Lung (tissue), 11 donors: ENCODE measurements at regions not wholly inside any gene's neighbourhood (a gene's known extent, or its start where the extent isn't known, plus 50 kb on each side); places are given as distances from the start of the nearest gene placed in this dataset.

Experiments
- ATAC-seq: fragments of 200-7000 bp; cut with Tn5 transposase; one replicate; pipeline ENCODE4 v1.9.1; 2020; ENCODE audit warnings: moderate number of reproducible peaks; ENCODE audit not compliant: insufficient read depth, low FRiP score
- DNase-seq, 3 donors: peaks; one replicate each; pipeline ENCODE4 v3.0.0-alpha.2; 2013 to 2017
- H3K27ac ChIP-seq, 2 donors: one replicate each; pipeline ENCODE4 v1.5.1; 2013; ENCODE audit warnings: mild to moderate bottlenecking in 2 of 2, moderate library complexity in 2 of 2, control low read depth in 1 of 2, inconsistent platforms in 1 of 2, low read depth in 1 of 2, low read length in 1 of 2
- H3K27me3 ChIP-seq, 3 donors: one replicate each; pipeline ENCODE4 v1.5.1; 2013; ENCODE audit warnings: low read length in 2 of 3; ENCODE audit not compliant: control insufficient read depth in 3 of 3, insufficient read depth in 3 of 3
- H3K36me3 ChIP-seq, 4 donors: one replicate each; pipeline ENCODE4 v1.5.1; 2013; ENCODE audit warnings: low read length in 4 of 4, mild to moderate bottlenecking in 1 of 4, moderate library complexity in 1 of 4; ENCODE audit not compliant: control insufficient read depth in 4 of 4, insufficient read depth in 4 of 4
- H3K4me1 ChIP-seq, 5 donors: one replicate each; pipeline ENCODE4 v1.5.1; 2013; ENCODE audit warnings: low read length in 5 of 5, mild to moderate bottlenecking in 2 of 5, moderate library complexity in 1 of 5; ENCODE audit not compliant: control insufficient read depth in 5 of 5, insufficient read depth in 5 of 5
- H3K4me3 ChIP-seq: one replicate; pipeline ENCODE4 v1.5.1; 2013; ENCODE audit warnings: mild to moderate bottlenecking, control low read depth, moderate library complexity
- H3K9ac ChIP-seq, 2 donors: one replicate each; pipeline ENCODE4 v1.5.1; 2013; ENCODE audit warnings: low read length in 2 of 2, control low read depth in 1 of 2; ENCODE audit not compliant: insufficient read depth in 1 of 2
- H3K9me3 ChIP-seq, 4 donors: one replicate each; pipeline ENCODE4 v1.5.1; 2013; ENCODE audit warnings: low read length in 3 of 4, mild to moderate bottlenecking in 1 of 4, moderate library complexity in 1 of 4; ENCODE audit not compliant: control insufficient read depth in 4 of 4, insufficient read depth in 3 of 4
- CTCF ChIP-seq: IDR thresholded peaks from 2 replicates; pipeline ENCODE4 v1.5.1; 2012; ENCODE audit warnings: mild to moderate bottlenecking; ENCODE audit errors: control extremely low read depth, extremely low read depth
- WGBS, 2 donors: extraction: QIAGEN DNeasy Blood & Tissue Kit; methylation state at CpG; one replicate each; pipeline ENCODE4 v1.1.7; 2013; 5-methylcytosine and 5-hydroxymethylcytosine counted together
- donor health status: control.
- donor health status: control.
- donor health status: Bipolar disorder and iron deficiency.
- donor health status: healthy.
- donor health status: DM: yes; HTN: yes; CAD: no.

GRCh38 chr1:221149111-221149510 lies 269.9 kb downstream of the HLX start:
- no peaks in the 10 kb centered on the region for H3K36me3 ChIP-seq
- 46 to 54% methylated on average over 4 of the region's 4 CpGs for WGBS, 2 donors
- no peak overlapping the region for H3K4me3 ChIP-seq
- DNase-seq (peak in 2 of 3 donors; percentile 61 to 74), ATAC-seq (no peak)
- no peak overlapping the region for H3K9ac ChIP-seq
- H3K4me1 ChIP-seq: peaks cover 0 to 6% (median 0%) of the 10 kb centered on the region in 5 donors
- peaks cover 0 to 4% (median 1%) of the 10 kb centered on the region in 4 donors for H3K9me3 ChIP-seq
- H3K27me3 ChIP-seq: no peaks in the 10 kb centered on the region
- no peak for TF ChIP-seq CTCF
- H3K27ac ChIP-seq: no peak overlapping the region

GRCh38 chr1:221149555-221150075 lies 270.4 kb downstream of the HLX start:
- Histone ChIP-seq H3K27ac (no peak overlapping the region), H3K27me3 (no peaks in the 10 kb centered on the region), H3K9me3 (peaks cover 0 to 4% (median 1%) of the 10 kb centered on the region in 4 donors), H3K4me1 (peaks cover 0 to 6% (median 0%) of the 10 kb centered on the region in 5 donors), H3K9ac (no peak overlapping the region), H3K36me3 (no peaks in the 10 kb centered on the region), H3K4me3 (no peak overlapping the region)
- WGBS, 2 donors: 73 to 84% methylated on average over 1 of the region's 1 CpG
- no peak for ATAC-seq
- no peak for DNase-seq
- TF ChIP-seq CTCF: no peak

GRCh38 chr1:221150996-221151395 lies 271.8 kb downstream of the HLX start:
- no peak for DNase-seq
- Histone ChIP-seq H3K27me3 (no peaks in the 10 kb centered on the region), H3K9me3 (peaks cover 0 to 4% (median 1%) of the 10 kb centered on the region in 4 donors), H3K36me3 (no peaks in the 10 kb centered on the region), H3K4me1 (peaks cover 0 to 6% (median 0%) of the 10 kb centered on the region in 5 donors), H3K4me3 (no peak overlapping the region), H3K27ac (no peak overlapping the region), H3K9ac (no peak overlapping the region)
- ATAC-seq: no peak
- TF ChIP-seq CTCF: no peak

GRCh38 chr1:221154932-221155331 lies 275.7 kb downstream of the HLX start:
- H3K9me3 ChIP-seq: peaks cover 0 to 4% (median 1%) of the 10 kb centered on the region in 4 donors
- no peak for TF ChIP-seq CTCF
- H3K4me1 ChIP-seq: no peaks in the 10 kb centered on the region
- 62 to 67% methylated on average over 1 of the region's 1 CpG for WGBS, 2 donors
- no peaks in the 10 kb centered on the region for H3K36me3 ChIP-seq
- no peak overlapping the region for H3K9ac ChIP-seq
- ATAC-seq (no peak), DNase-seq (no peak)
- H3K4me3 ChIP-seq: no peak overlapping the region
- H3K27me3 ChIP-seq: no peaks in the 10 kb centered on the region
- no peak overlapping the region for H3K27ac ChIP-seq
